AG04449 (cell line): ENCODE measurements at regions not wholly inside any gene's neighbourhood (a gene's known extent, or its start where the extent isn't known, plus 50 kb on each side); places are given as distances from the start of the nearest gene placed in this dataset.

Experiments
- CTCF ChIA-PET: fragments of 350-600 bp; formaldehyde crosslinking; extraction: SDS; loops from one replicate; lab custom pipeline; 2021; ENCODE audit warnings: antibody characterized with exemption; lab: Yijun Ruan, JAX
- POLR2A ChIA-PET: fragments of 400-600, 350-600 bp; formaldehyde crosslinking; extraction: SDS; loops from one replicate; lab custom pipeline; 2020; ENCODE audit warnings: antibody characterized with exemption, inconsistent platforms; lab: Yijun Ruan, JAX
- DNase-seq: peaks from one replicate; pipeline ENCODE4 v3.0.0-alpha.2; 2010; ENCODE audit warnings: low read depth, low spot score
- H3K4me3 ChIP-seq: 2 replicates; pipeline ENCODE4 v1.5.1; 2011; ENCODE audit warnings: low read depth, mild to moderate bottlenecking, control low read depth, low read length
- TF ChIP-seq, protein P1 (sequence below): IDR thresholded peaks from one replicate; pipeline ENCODE4 v1.5.1; 2011; ENCODE audit warnings: mild to moderate bottlenecking, moderate library complexity, low read length, control low read depth, inconsistent platforms; ENCODE audit not compliant: insufficient read depth; ENCODE audit errors: missing control alignments

DNA sequence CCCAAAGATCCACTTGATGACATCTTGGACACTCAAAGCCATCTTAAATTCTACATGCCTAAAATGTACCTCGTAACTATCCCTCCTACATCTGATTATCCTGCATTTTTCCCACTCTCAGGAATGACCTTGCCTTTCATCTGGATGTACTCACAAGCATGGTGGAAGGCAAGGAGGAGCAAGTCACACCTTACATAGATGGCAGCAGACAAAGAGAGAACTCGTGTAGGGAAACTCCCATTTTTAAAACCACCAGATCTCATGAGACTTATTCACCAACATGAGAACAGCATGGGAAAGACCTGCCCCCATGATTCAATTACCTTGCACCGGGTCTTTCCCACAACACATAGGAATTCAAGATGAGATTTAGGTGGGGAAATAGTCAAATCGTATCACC lies 616.0 kb downstream of the MCTP2 start:
- ChIA-PET CTCF (no interaction called here), POLR2A (no interaction called here)
- TF ChIP-seq, protein P1, sequence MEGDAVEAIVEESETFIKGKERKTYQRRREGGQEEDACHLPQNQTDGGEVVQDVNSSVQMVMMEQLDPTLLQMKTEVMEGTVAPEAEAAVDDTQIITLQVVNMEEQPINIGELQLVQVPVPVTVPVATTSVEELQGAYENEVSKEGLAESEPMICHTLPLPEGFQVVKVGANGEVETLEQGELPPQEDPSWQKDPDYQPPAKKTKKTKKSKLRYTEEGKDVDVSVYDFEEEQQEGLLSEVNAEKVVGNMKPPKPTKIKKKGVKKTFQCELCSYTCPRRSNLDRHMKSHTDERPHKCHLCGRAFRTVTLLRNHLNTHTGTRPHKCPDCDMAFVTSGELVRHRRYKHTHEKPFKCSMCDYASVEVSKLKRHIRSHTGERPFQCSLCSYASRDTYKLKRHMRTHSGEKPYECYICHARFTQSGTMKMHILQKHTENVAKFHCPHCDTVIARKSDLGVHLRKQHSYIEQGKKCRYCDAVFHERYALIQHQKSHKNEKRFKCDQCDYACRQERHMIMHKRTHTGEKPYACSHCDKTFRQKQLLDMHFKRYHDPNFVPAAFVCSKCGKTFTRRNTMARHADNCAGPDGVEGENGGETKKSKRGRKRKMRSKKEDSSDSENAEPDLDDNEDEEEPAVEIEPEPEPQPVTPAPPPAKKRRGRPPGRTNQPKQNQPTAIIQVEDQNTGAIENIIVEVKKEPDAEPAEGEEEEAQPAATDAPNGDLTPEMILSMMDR = no peak

DNA sequence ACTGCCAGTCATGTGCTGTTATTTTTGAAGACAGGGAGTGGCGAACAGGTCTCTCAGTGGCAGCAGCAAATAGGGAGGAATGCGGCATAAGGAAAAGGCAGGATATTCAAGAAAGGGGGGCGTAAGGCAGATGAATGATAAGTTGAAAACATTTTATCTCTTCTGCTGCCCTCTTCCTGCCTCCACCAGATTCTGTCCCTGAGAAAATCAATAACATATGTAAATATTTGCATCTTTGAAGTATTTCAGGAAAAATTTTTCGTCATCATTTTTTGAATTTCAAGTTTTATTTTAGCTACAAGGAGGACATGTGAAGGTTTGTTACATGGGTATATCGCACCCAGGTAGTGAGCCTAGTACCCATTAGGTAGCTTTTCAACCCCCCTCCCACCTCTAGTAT lies 616.7 kb downstream of the MCTP2 start:
- no peak overlapping the region for H3K4me3 ChIP-seq
- POLR2A ChIA-PET = no interaction called here
- DNase-seq = no peak
- TF ChIP-seq, protein P1 = no peak
- CTCF ChIA-PET = no interaction called here

More for the DNA sequence above, 616.0 kb downstream of the MCTP2 start:
- no peak overlapping the region for H3K4me3 ChIP-seq
- DNase-seq = no peak

DNA sequence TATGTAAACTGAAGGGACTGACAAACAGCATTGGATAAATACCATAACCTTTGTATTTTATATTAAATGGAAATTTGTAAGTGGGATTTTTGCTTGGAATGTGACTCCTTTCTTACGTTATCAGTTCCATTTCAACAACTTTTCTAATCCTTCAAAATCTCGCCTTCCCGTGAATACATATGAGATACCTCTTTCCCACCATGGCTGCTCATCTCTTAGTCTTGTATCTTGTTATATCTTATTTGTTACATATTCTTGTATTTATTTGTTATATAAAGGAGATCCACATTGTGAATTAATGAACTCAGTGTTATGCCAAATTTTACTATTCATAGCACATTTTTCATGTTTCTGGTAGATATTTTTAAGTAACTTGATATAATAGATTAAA lies 623.7 kb downstream of the MCTP2 start:
- TF ChIP-seq, protein P1 = no peak
- no peak overlapping the region for H3K4me3 ChIP-seq
- POLR2A ChIA-PET = no interaction called here
- DNase-seq = no peak
- CTCF ChIA-PET = no interaction called here

DNA sequence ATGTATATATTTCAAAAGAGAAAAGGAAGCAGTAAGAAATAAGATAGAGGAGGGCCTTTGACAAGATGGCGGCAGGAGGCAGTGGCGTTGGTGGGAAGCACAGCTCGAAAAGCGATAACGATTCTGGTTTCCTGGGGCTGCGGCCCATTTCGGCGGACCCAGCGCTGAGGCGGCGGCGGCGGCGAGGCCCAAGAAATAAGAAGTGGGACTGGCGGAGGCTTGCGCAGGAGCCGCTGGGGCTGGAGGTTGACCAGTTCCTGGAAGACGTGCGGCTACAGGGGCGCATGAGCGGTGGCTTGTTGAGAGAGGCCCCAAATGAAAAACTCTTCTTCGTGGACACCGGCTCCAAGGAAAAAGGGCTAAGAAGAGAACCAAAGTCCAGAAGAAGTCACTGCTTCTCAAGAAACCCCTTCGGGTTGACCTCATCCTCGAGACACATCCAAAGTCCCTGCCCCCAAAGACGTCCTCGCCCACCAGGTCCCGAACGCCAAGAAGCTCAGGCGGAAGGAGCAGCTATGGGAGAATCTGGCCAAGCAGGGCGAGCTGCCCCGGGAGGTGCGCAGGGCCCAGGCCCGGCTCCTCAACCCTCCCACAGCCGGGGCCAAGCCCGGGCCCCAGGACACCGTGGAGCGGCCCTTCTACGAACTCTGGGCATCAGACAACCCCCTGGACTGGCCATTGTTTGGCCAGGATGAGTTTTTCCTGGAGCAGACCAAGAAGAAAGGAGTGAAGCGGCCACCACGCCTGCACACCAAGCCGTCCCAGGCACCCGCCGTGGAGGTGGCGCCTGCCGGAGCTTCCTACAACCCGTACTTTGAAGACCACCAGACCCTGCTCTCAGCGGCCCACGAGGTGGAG lies 624.3 kb downstream of the MCTP2 start:
- TF ChIP-seq, protein P1 = no peak
- no peak for DNase-seq
- ChIA-PET POLR2A (no interaction called here), CTCF (no interaction called here)
- H3K4me3 ChIP-seq = no peak overlapping the region

DNA sequence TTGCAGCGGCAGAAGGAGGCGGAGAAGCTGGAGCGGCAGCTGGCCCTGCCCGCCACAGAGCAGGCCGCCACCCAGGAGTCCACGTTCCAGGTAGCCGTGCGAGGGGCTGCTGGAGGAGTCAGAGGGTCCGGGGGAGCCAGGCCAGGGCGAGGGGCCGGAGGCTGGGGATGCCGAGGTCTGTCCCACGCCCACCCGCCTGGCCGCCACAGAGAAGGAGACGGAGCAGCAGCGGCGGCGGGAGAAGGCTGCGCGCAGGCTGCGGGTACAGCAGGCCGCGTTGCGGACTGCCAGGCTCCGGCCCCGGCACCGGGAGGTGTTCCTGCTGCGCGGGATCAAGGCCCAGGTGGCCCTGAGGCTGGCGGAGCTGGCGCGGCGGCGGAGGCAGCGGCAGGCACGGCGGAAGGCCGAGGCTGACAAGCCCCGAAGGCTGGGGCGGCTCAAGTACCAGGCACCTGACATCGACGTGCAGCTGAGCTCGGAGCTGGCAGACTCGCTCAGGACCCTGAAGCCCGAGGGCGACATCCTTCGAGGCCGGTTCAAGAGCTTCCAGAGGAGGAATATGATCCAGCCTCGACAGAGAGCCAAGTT lies 625.0 kb downstream of the MCTP2 start:
- no peak for DNase-seq
- no peak overlapping the region for H3K4me3 ChIP-seq
- TF ChIP-seq, protein P1 = no peak
- POLR2A ChIA-PET = no interaction called here
- CTCF ChIA-PET = no interaction called here

DNA sequence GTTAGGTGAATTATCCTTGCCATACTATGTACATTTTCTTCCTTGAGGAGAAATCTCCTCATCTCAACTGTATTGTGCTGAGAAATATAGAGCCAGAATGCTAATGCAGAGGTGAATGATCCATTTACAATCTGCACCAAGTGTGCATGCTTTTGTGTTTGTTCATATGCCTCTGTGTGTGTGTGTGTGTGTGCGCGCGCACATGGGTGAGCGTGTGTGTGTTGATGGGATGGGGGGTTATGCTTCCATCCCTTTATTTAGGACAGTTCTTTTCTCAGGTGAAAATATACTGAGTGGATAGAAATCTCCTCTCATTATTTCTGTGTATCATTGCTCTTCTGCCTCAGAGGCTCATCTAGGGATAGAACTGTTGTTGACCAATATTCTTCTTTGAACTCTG lies 626.1 kb downstream of the MCTP2 start:
- H3K4me3 ChIP-seq = no peak overlapping the region
- TF ChIP-seq, protein P1 = no peak
- POLR2A ChIA-PET = no interaction called here
- CTCF ChIA-PET = no interaction called here
- DNase-seq = no peak
